ENCODE measurements at regions not wholly inside any gene's neighbourhood (a gene's known extent, or its start where the extent isn't known, plus 50 kb on each side); places are given as distances from the start of the nearest gene placed in this dataset.

GRCh38 chr11:90701716-90702115 is 478.9 kb upstream of the CHORDC1 start:
- FAIRE-seq (no peak), DNase-seq (ENCODE audit: low read depth, low spot score) (no peak)
- H3K36me3 ChIP-seq (ENCODE audit: control insufficient read depth in 2 of 2, extremely low read depth in 1 of 2, insufficient read depth in 2 of 2, low read length in 2 of 2) = no peaks in the 10 kb centered on the region
- H4K20me1 ChIP-seq (replicated peaks; ENCODE audit: control insufficient read depth, extremely low read depth, insufficient read depth, low read length) = no peaks in the 10 kb centered on the region
- no peaks in the 10 kb centered on the region for H3K9me1 ChIP-seq (replicated peaks; ENCODE audit: control insufficient read depth, extremely low read depth, insufficient read depth, low read length)
- dilution Hi-C loops (cut with MboI; ENCODE audit: extremely low pct_ligation_motif_present, low sequenced_read_pairs) (no loop called here), intact Hi-C loops (cut with micrococcal nuclease) (no loop called here)
- H3K27me3 ChIP-seq (ENCODE audit: control insufficient read depth in 2 of 2, insufficient read depth in 2 of 2, low read length in 2 of 2) = no peaks in the 10 kb centered on the region
- H2AFZ ChIP-seq (ENCODE audit: low read depth, low read length) = no peak overlapping the region
- no peaks in the 10 kb centered on the region for H3K9me3 ChIP-seq (replicated peaks; ENCODE audit: control insufficient read depth, insufficient read depth, low read length)
- TF ChIP-seq EZH2 (IDR thresholded peaks at IDR 0.05; ENCODE audit: borderline replicate concordance, low read depth, low read length, severe bottlenecking) (no peak), JUN (IDR thresholded peaks at IDR 0.05; ENCODE audit: borderline replicate concordance, insufficient read depth, insufficient read length, low read depth) (no peak), MAX (IDR thresholded peaks at IDR 0.05; ENCODE audit: insufficient read depth, insufficient read length) (no peak), POLR2AphosphoS5 (IDR thresholded peaks at IDR 0.05; ENCODE audit: insufficient read depth, low read depth, low read length) (no peak), FOS (IDR thresholded peaks at IDR 0.05; ENCODE audit: borderline replicate concordance, insufficient read depth, low read length) (no peak), GATA2 (IDR thresholded peaks at IDR 0.05; ENCODE audit: insufficient read depth, insufficient read length, low read depth, low read length) (no peak), POLR2A (IDR thresholded peaks at IDR 0.05; ENCODE audit: low read depth, low read length) (no peak), MYC (IDR thresholded peaks at IDR 0.05; ENCODE audit: low read depth, low read length) (no peak)
- TF ChIP-seq, protein P1, sequence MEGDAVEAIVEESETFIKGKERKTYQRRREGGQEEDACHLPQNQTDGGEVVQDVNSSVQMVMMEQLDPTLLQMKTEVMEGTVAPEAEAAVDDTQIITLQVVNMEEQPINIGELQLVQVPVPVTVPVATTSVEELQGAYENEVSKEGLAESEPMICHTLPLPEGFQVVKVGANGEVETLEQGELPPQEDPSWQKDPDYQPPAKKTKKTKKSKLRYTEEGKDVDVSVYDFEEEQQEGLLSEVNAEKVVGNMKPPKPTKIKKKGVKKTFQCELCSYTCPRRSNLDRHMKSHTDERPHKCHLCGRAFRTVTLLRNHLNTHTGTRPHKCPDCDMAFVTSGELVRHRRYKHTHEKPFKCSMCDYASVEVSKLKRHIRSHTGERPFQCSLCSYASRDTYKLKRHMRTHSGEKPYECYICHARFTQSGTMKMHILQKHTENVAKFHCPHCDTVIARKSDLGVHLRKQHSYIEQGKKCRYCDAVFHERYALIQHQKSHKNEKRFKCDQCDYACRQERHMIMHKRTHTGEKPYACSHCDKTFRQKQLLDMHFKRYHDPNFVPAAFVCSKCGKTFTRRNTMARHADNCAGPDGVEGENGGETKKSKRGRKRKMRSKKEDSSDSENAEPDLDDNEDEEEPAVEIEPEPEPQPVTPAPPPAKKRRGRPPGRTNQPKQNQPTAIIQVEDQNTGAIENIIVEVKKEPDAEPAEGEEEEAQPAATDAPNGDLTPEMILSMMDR (IDR thresholded peaks at IDR 0.05; ENCODE audit: extremely low read depth in 1 of 2, insufficient read depth in 1 of 2, low read depth in 1 of 2, low read length in 2 of 2) = no peak
- ChIA-PET POLR2A (no interaction called here), CTCF (no interaction called here)
- H3K4me3 ChIP-seq (replicated peaks in 1 of 3; ENCODE audit: insufficient read depth in 1 of 3, low read depth in 1 of 3, low read length in 3 of 3) = no peak overlapping the region
- H3K79me2 ChIP-seq (ENCODE audit: control insufficient read depth, insufficient read depth, low read length) = no peaks in the 10 kb centered on the region
- H3K4me1 ChIP-seq (ENCODE audit: control insufficient read depth, extremely low read depth, insufficient read depth, low read length) = no peaks in the 10 kb centered on the region
- no peak overlapping the region for H3K27ac ChIP-seq (ENCODE audit: insufficient read depth, low read depth, low read length)
- BruUV-seq (replicated peaks) = no TSS peak
- no peak overlapping the region for H3K4me2 ChIP-seq (ENCODE audit: insufficient read depth, low read length)
- no peak overlapping the region for H3K9ac ChIP-seq (replicated peaks; ENCODE audit: extremely low read depth, insufficient read depth, low read length)

All from endothelial cell of umbilical vein (primary cell).